ENCODE measurements at regions not wholly inside any gene's neighbourhood (a gene's known extent, or its start where the extent isn't known, plus 50 kb on each side); places are given as distances from the start of the nearest gene placed in this dataset.

GRCh38 chr20:11867291-11867919 lies 50.3 kb upstream of the BTBD3 start:
- H2AFZ ChIP-seq (ENCODE audit: low read depth, low read length, poor library complexity, severe bottlenecking), result no peak overlapping the region
- peaks cover 4% of the 10 kb centered on the region; the same call in 1 of the 2 replicates for H3K27me3 ChIP-seq (ENCODE audit: insufficient read depth, low read length)
- TF ChIP-seq ATF3 (IDR thresholded peaks at IDR 0.05), result no peak
- no peak for TF ChIP-seq POLR2AphosphoS5 (IDR thresholded peaks at IDR 0.05; ENCODE audit: low read depth, low read length)
- no peak for TF ChIP-seq REST (IDR thresholded peaks at IDR 0.05; ENCODE audit: low read depth)
- TF ChIP-seq EGR1 (IDR thresholded peaks at IDR 0.05; ENCODE audit: low read depth), result no peak
- TF ChIP-seq CEBPB (IDR thresholded peaks at IDR 0.05; ENCODE audit: low read depth), result no peak
- TF ChIP-seq CBX3 (IDR thresholded peaks at IDR 0.05; ENCODE audit: low read depth), result no peak
- TF ChIP-seq FOSL1 (IDR thresholded peaks at IDR 0.05; ENCODE audit: low read depth), result no peak
- no peak for TF ChIP-seq ZFX (IDR thresholded peaks at IDR 0.05)
- TF ChIP-seq SRF (IDR thresholded peaks at IDR 0.05; ENCODE audit: low read depth), result no peak
- TF ChIP-seq MAX (IDR thresholded peaks at IDR 0.05), result no peak
- no peak for TF ChIP-seq EZH2 (IDR thresholded peaks at IDR 0.05)
- no peak for TF ChIP-seq EZH2phosphoT487 (IDR thresholded peaks at IDR 0.05; ENCODE audit: borderline replicate concordance)
- TF ChIP-seq ZNF274 (IDR thresholded peaks at IDR 0.05; ENCODE audit: low read depth, low read length), result no peak
- no peak for TF ChIP-seq TCF7L2 (IDR thresholded peaks at IDR 0.05; ENCODE audit: borderline replicate concordance, extremely low read depth, insufficient read depth, insufficient read length)
- TF ChIP-seq CTCF (IDR thresholded peaks at IDR 0.05 in 2 of 3, conservative IDR thresholded peaks at IDR 0.05 in 1 of 3; ENCODE audit: borderline replicate concordance in 1 of 3, insufficient read depth in 1 of 3, low read depth in 2 of 3, low read length in 2 of 3), result no peak
- no peak overlapping the region for H3K9ac ChIP-seq (ENCODE audit: low read length)
- no peak overlapping the region for H3K27ac ChIP-seq (ENCODE audit: low read depth, low read length)
- ChIA-PET CTCF (no interaction called here), POLR2A (no interaction called here), RAD21 (ENCODE audit: low non-redundant PET in 1 of 2, low total read pairs in 2 of 2, uncharacterized antibody in 2 of 2, unreplicated experiment in 2 of 2) (no interaction called here)
- ATAC-seq (no peak), DNase-seq (ENCODE audit: low read depth, low spot score) (no peak)
- H3K79me2 ChIP-seq (ENCODE audit: insufficient read depth, low read length), result no peaks in the 10 kb centered on the region
- no TSS peak for BruUV-seq (replicated peaks)
- no peak overlapping the region for H3K4me3 ChIP-seq (replicated peaks in 1 of 2; ENCODE audit: low read depth in 1 of 2, low read length in 2 of 2)
- no peak overlapping the region for H3K4me2 ChIP-seq (ENCODE audit: low read length)
- H3K4me1 ChIP-seq (ENCODE audit: control insufficient read depth in 1 of 2, insufficient read depth in 2 of 2, low read length in 2 of 2), result no peaks in the 10 kb centered on the region
- no peaks in the 10 kb centered on the region for H4K20me1 ChIP-seq (ENCODE audit: insufficient read depth)
- no peaks in the 10 kb centered on the region for H3K9me2 ChIP-seq (ENCODE audit: insufficient read depth)
- no peaks in the 10 kb centered on the region for H3K9me3 ChIP-seq (ENCODE audit: control insufficient read depth in 1 of 2, insufficient read depth in 1 of 2, low read depth in 1 of 2, low read length in 2 of 2)
- intact Hi-C loops (cut with micrococcal nuclease), result loop anchor here (2.0 kb wide), 1 partner anchor 23 kb away; no protein-coding TSS in a partner anchor
- no peaks in the 10 kb centered on the region for H3K36me3 ChIP-seq (ENCODE audit: control insufficient read depth in 1 of 2, insufficient read depth in 2 of 2, low read length in 2 of 2)
